ENCODE measurements at regions not wholly inside any gene's neighbourhood (a gene's known extent, or its start where the extent isn't known, plus 50 kb on each side); places are given as distances from the start of the nearest gene placed in this dataset.

DNA sequence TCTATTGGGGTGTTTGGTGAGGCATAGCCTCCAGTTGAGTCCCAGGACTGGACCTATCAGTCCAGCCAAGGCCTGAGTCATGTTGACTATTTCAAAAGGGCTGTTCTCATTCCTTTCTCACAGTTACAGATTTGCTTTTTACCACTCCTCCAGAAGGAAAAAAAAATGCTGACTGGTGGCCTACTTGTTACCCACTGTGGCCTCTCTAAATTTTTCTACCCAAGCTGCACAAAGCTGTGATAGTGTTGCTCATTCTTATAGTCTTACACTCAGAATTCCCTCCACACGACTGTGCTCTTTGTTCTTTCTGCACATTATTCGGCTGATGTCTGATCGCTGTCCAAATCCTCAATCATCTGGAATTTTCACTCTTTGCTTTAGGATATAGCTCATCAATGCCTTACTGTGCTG is 1142.2 kb downstream of the IGSF11 start:
- TF ChIP-seq, protein P1, sequence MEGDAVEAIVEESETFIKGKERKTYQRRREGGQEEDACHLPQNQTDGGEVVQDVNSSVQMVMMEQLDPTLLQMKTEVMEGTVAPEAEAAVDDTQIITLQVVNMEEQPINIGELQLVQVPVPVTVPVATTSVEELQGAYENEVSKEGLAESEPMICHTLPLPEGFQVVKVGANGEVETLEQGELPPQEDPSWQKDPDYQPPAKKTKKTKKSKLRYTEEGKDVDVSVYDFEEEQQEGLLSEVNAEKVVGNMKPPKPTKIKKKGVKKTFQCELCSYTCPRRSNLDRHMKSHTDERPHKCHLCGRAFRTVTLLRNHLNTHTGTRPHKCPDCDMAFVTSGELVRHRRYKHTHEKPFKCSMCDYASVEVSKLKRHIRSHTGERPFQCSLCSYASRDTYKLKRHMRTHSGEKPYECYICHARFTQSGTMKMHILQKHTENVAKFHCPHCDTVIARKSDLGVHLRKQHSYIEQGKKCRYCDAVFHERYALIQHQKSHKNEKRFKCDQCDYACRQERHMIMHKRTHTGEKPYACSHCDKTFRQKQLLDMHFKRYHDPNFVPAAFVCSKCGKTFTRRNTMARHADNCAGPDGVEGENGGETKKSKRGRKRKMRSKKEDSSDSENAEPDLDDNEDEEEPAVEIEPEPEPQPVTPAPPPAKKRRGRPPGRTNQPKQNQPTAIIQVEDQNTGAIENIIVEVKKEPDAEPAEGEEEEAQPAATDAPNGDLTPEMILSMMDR (IDR thresholded peaks at IDR 0.05), result no peak
- TF ChIP-seq POLR2A (IDR thresholded peaks at IDR 0.05), result no peak

Measured in prostate gland (tissue), 2 donors.